Breast epithelium (tissue), 4 donors: ENCODE measurements at regions not wholly inside any gene's neighbourhood (a gene's known extent, or its start where the extent isn't known, plus 50 kb on each side); places are given as distances from the start of the nearest gene placed in this dataset.

Experiments
- DNase-seq, 2 donors: peaks; one replicate each; pipeline ENCODE4 v3.0.0-alpha.2; 2019; ENCODE audit warnings: low spot score in 2 of 2
- H3K27ac ChIP-seq, 2 donors: fragments of 200-600 bp; sonication (generic) in 1 of 2; one replicate each; pipeline ENCODE4 v1.5.1; 2016 to 2019; ENCODE audit warnings: mild to moderate bottlenecking in 1 of 2
- H3K27me3 ChIP-seq, 2 donors: fragments of 200-600 bp; sonication (generic) in 1 of 2; one replicate each; pipeline versions ENCODE4 v1.5.1 to v1.6.0; 2017 to 2019; ENCODE audit warnings: control low read depth in 1 of 2, mild to moderate bottlenecking in 1 of 2
- H3K36me3 ChIP-seq: fragments of 200-600 bp; one replicate; pipeline ENCODE4 v1.5.1; 2019
- H3K4me1 ChIP-seq, 2 donors: fragments of 200-600 bp; sonication (generic); one replicate each; pipeline ENCODE4 v1.5.1; 2016 to 2019; ENCODE audit warnings: control low read depth in 1 of 2
- H3K4me3 ChIP-seq, 3 donors: fragments of 200-600 bp; sonication (generic); 1 replicate in 2 of 3; 2 replicates in 1 of 3; pipeline ENCODE4 v1.5.1; 2016 to 2019; ENCODE audit warnings: mild to moderate bottlenecking in 3 of 3, moderate library complexity in 2 of 3
- H3K9me3 ChIP-seq, 2 donors: fragments of 200-600 bp; sonication (generic) in 1 of 2; one replicate each; pipeline ENCODE4 v1.5.1; 2016 to 2019; ENCODE audit warnings: control low read depth in 1 of 2
- POLR2A ChIP-seq: fragments of 450-650 bp; IDR thresholded peaks from one replicate; pipeline ENCODE4 v1.6.1; 2016; ENCODE audit warnings: antibody characterized with exemption, mild to moderate bottlenecking, moderate library complexity
- POLR2AphosphoS5 ChIP-seq, 3 donors: sonication (generic); formaldehyde crosslinking; IDR thresholded peaks; one replicate each; pipeline ENCODE4 v1.6.1; 2017; ENCODE audit warnings: antibody characterized with exemption in 3 of 3
- intact Hi-C: fragments of 100-400 bp; cut with DNase I; formaldehyde crosslinking; loops from one replicate; pipeline ENCODE4 v1.15.1; 2023; ENCODE audit warnings: low total_unique reads
- TF ChIP-seq, protein P1 (sequence below), 3 donors: fragments of 450-650 bp; IDR thresholded peaks; one replicate each; pipeline ENCODE4 v1.5.1; 2016 to 2017; ENCODE audit warnings: antibody characterized with exemption in 3 of 3, mild to moderate bottlenecking in 3 of 3, moderate library complexity in 3 of 3

DNA sequence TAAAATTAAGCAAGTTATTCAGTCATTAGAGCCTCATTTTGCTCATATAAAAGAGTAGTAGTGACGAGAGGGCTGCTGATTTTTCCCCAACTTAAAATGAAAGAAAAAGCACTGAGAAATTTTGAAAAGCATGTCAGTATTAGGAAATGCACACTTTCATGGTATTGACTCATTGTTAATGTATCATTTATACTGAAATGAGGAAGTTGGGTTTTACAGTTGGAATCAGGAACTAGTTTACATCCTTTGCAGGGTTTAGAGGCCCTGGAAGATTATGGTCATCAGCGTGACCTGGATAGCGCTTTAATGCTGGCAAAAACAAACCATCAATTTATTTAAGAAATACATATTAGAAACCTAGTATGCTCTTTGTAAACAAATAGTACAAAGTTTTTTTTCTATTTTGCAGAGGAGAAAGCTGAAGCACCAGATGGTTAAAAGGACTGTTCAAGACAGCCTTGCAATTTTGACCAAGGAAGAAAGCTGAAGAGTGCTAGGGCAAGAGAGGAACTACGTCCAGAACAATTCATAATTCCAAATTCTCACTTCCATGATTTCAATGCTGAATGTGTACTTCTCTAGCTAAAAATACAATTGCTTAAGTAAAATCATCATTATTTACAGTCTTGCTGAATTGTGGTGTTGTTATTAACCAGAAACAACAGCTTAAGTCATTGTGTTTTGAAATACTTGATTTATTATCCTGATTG, 94.8 kb upstream of the SGIP1 start:
- TF ChIP-seq POLR2AphosphoS5 (IDR thresholded peaks at IDR 0.05) (no peak), POLR2A (no peak)
- TF ChIP-seq, protein P1, sequence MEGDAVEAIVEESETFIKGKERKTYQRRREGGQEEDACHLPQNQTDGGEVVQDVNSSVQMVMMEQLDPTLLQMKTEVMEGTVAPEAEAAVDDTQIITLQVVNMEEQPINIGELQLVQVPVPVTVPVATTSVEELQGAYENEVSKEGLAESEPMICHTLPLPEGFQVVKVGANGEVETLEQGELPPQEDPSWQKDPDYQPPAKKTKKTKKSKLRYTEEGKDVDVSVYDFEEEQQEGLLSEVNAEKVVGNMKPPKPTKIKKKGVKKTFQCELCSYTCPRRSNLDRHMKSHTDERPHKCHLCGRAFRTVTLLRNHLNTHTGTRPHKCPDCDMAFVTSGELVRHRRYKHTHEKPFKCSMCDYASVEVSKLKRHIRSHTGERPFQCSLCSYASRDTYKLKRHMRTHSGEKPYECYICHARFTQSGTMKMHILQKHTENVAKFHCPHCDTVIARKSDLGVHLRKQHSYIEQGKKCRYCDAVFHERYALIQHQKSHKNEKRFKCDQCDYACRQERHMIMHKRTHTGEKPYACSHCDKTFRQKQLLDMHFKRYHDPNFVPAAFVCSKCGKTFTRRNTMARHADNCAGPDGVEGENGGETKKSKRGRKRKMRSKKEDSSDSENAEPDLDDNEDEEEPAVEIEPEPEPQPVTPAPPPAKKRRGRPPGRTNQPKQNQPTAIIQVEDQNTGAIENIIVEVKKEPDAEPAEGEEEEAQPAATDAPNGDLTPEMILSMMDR (IDR thresholded peaks at IDR 0.05) = no peak
- Histone ChIP-seq H3K4me1 (no peaks in the 10 kb centered on the region), H3K27me3 (no peaks in the 10 kb centered on the region), H3K9me3 (no peaks in the 10 kb centered on the region), H3K36me3 (no peaks in the 10 kb centered on the region), H3K4me3 (no peak overlapping the region), H3K27ac (peak overlapping the region in 1 of 2 donors; percentile 2)
- no peak for DNase-seq
- intact Hi-C loops = no loop called here

DNA sequence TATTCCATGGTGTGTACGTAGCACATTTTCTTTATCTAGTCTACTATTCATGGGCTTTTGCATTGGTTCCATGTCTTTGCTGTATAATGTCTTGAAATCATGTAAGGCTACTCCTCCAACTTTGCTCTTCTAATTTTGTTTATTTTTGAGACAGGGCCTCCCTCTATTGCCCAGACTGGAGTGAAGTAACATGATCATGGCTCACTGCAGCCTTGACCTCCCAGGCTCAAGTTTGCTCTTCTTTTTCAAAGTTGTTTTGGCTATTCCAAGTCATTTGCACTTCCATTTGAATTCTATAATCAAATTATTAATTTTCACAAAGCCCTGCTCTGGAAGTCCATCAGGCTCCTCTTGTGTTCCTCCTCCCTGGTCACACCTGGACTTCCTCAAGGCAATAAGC, 90.2 kb upstream of the SGIP1 start:
- Histone ChIP-seq H3K36me3 (no peaks in the 10 kb centered on the region), H3K9me3 (no peaks in the 10 kb centered on the region), H3K4me3 (no peak overlapping the region), H3K4me1 (no peaks in the 10 kb centered on the region), H3K27ac (no peak overlapping the region), H3K27me3 (no peaks in the 10 kb centered on the region)
- intact Hi-C loops = no loop called here
- no peak for TF ChIP-seq POLR2AphosphoS5 (IDR thresholded peaks at IDR 0.05)
- DNase-seq = no peak

DNA sequence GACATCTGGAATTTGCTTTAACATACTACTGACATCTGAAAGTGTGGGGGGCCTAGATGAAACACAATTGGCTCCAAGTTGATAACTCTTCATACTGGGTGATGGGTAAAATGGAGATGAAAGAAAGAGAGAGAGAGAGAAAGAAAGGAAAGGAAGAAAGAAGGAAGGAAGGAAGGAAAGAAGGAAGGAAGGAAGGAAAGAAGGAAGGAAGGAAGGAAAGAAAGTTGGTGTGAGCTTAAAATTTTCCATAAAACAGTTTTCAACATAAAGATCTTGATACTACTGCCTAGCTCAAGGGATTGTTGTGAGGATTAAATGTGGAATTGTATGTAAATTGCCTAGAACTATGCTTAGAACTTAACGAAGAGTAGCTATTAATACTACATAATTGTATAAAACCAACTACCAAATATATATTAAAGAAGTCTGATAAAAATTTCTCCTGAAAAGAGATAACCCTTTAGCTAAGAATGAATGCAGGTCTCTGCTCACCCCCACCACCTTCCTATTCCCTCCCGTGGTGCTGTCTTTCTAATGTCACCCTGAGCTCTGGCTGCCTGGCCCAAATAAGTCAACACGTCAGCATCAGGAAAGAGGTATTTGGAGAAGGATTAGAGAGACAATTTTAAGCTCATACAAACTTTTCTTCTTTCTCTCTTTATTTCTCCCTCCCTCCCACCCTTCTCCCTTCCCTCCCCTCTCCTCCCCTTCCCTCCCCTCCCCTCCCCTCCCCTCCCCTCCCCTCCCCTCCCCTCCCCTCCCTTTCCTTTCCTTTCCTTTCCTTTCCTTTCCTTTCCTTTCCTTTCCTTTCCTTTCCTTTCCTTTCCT, 89.3 kb upstream of the SGIP1 start:
- H3K9me3 ChIP-seq = no peaks in the 10 kb centered on the region
- H3K27me3 ChIP-seq = no peaks in the 10 kb centered on the region
- H3K4me1 ChIP-seq = no peaks in the 10 kb centered on the region
- TF ChIP-seq POLR2AphosphoS5 (IDR thresholded peaks at IDR 0.05) = no peak
- TF ChIP-seq, protein P1 (IDR thresholded peaks at IDR 0.05) = no peak
- H3K27ac ChIP-seq = no peak overlapping the region
- no peak for DNase-seq
- H3K4me3 ChIP-seq = no peak overlapping the region
- H3K36me3 ChIP-seq = no peaks in the 10 kb centered on the region
- intact Hi-C loops = loop anchor here (5.0 kb wide), 1 partner anchor 202 kb away; no protein-coding TSS in a partner anchor

DNA sequence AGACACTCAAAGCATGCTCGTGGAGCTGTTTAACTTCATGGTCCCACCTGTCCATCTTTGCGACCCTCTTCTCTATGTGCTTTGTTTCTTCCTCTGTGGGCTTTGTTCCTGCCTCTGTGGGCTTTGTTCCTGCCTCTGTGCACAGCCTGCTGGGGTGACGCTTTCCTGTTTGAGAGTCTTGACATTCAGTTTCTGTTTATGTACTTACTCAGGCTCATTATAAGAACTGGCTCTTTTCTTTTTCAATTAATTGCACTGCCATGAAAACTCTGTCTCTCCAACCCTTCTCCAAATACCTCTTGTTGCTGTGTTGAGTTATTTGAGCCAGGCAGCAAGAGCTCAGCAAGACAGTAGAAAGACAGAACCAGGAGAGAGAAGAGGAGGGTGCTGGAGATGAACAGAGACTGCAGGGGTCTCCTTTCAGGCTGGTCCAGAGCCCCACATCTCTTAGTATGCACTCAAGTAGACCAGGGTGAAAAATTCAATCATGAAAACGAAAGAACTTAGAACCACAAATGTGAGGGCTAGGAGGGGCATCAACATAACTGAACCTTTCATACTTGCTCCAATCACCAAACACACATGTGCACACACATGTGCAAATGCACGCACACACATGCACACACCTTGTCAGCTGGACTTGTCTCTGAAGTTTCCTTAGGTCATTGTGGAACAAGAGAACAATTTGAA, 88.3 kb upstream of the SGIP1 start:
- Histone ChIP-seq H3K27me3 (no peaks in the 10 kb centered on the region), H3K9me3 (no peaks in the 10 kb centered on the region), H3K4me1 (no peaks in the 10 kb centered on the region), H3K36me3 (no peaks in the 10 kb centered on the region), H3K27ac (peak overlapping the region in 1 of 2 donors; percentile 29), H3K4me3 (no peak overlapping the region)
- DNase-seq = no peak
- intact Hi-C loops = loop anchor here (5.0 kb wide), 1 partner anchor 203 kb away; no protein-coding TSS in a partner anchor
- TF ChIP-seq, protein P1 (IDR thresholded peaks at IDR 0.05) = no peak
- no peak for TF ChIP-seq POLR2AphosphoS5 (IDR thresholded peaks at IDR 0.05)
- TF ChIP-seq POLR2A = no peak

DNA sequence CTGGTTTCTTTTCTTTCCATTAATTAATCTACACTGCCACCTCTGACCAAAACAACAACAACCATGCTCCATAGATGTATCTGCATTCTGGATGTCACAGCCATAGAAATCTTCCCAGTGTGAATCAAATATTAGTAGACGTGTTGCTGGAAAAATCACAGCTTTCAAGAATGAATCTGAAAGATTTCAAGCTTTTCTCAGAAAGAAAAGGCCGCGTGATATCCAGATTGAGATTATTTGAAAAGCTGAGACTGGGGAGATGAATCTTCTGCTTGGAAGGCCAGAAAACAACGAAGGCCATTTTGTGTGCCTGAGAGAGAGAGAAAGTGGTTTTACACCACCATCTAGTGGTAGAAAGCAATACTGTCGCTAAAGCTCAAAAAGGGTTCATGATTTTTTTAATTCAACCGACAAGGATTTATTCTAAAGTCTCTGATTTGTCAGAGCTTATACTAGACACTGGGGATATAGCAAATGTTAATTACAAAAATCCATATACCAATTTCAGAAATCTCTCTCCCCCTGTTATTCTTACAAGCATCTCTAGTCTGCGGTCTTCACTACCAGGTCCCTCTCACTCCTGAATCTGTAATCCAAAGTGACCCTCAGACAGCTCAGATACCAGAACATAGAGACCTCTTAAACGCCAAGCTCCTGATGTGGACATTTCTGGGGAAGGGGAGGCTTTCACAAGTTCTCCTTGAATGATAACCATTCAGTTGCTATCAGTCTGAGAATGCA, 87.5 kb upstream of the SGIP1 start:
- no peak for DNase-seq
- no peak overlapping the region for H3K4me3 ChIP-seq
- H3K27me3 ChIP-seq = no peaks in the 10 kb centered on the region
- no peaks in the 10 kb centered on the region for H3K4me1 ChIP-seq
- intact Hi-C loops = loop anchor here (5.0 kb wide), 1 partner anchor 204 kb away; no protein-coding TSS in a partner anchor
- no peak overlapping the region for H3K27ac ChIP-seq
- no peaks in the 10 kb centered on the region for H3K36me3 ChIP-seq
- peak in 2 of 3 donors; percentile 14 to 23 for TF ChIP-seq POLR2AphosphoS5 (IDR thresholded peaks at IDR 0.05)
- TF ChIP-seq POLR2A = no peak
- TF ChIP-seq, protein P1 (IDR thresholded peaks at IDR 0.05) = peak; percentile 87 to 94 (median 93)
- no peaks in the 10 kb centered on the region for H3K9me3 ChIP-seq
